C4-2B (cell line): ENCODE measurements at regions not wholly inside any gene's neighbourhood (a gene's known extent, or its start where the extent isn't known, plus 50 kb on each side); places are given as distances from the start of the nearest gene placed in this dataset.

Experiments used
- H3K27ac ChIP-seq: fragments of 450-650 bp; 2 replicates; pipeline ENCODE4 v1.5.1; 2017
- CTCF ChIP-seq: fragments of 450-650 bp; conservative IDR thresholded peaks from 2 replicates; pipeline ENCODE4 v1.5.1; 2017; ENCODE audit warnings: mild to moderate bottlenecking
- ZFX ChIP-seq: fragments of 450-650 bp; IDR thresholded peaks from 2 replicates; pipeline ENCODE4 v1.6.1; 2017

GRCh38 chr22:49179175-49179574, 648.5 kb downstream of the BRD1 start:
- H3K27ac ChIP-seq = no peak overlapping the region
- no peak for TF ChIP-seq CTCF
- TF ChIP-seq ZFX = no peak

GRCh38 chr22:49178246-49179005, 649.2 kb downstream of the BRD1 start:
- TF ChIP-seq ZFX = no peak
- no peak for TF ChIP-seq CTCF
- no peak overlapping the region for H3K27ac ChIP-seq

- TF ChIP-seq ZFX = no peak
- no peak for TF ChIP-seq CTCF
Observed at GRCh38 chr22:49177666-49178065, 650.0 kb downstream of the BRD1 start.

GRCh38 chr22:49176956-49177355, 650.7 kb downstream of the BRD1 start:
- TF ChIP-seq ZFX (no peak), CTCF (no peak)
- H3K27ac ChIP-seq = no peak overlapping the region

More at GRCh38 chr22:49177666-49178065, 650.0 kb downstream of the BRD1 start:
- no peak overlapping the region for H3K27ac ChIP-seq

- TF ChIP-seq ZFX (no peak), CTCF (no peak)
- H3K27ac ChIP-seq = no peak overlapping the region
Observed at GRCh38 chr22:49170053-49170452, 657.6 kb downstream of the BRD1 start.

- TF ChIP-seq CTCF (no peak), ZFX (no peak)
- H3K27ac ChIP-seq = no peak overlapping the region
Observed at GRCh38 chr22:49169074-49169744, 658.5 kb downstream of the BRD1 start.

GRCh38 chr22:49168219-49168813, 659.4 kb downstream of the BRD1 start:
- no peak overlapping the region for H3K27ac ChIP-seq
- TF ChIP-seq ZFX (no peak), CTCF (no peak)
